ENCODE measurements at regions not wholly inside any gene's neighbourhood (a gene's known extent, or its start where the extent isn't known, plus 50 kb on each side); places are given as distances from the start of the nearest gene placed in this dataset.

DNA sequence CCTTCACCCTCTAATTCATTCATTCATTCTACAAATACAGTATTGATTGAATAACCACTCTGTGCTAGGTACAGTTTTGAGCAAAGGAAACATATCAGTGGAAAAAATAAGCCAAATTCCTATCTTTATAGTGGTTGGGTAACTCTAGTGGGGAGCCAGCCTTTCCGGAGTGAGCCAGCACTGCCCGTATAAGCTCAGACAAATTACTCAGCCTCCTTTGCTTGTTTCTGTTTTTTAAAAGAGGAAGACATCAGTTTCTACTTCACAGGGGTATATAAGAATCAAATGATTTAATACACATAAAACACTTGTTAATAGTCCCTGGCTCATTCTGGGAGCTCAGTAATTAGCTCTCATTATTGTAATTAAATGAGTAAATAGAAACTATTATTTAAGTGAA lies 238.2 kb upstream of the MAD2L1 start:
- no peak overlapping the region for H3K56ac ChIP-seq (ENCODE audit: insufficient read length, low read depth, low read length)
- no peak overlapping the region for H2BK15ac ChIP-seq (ENCODE audit: low read depth, low read length)
- no peak for DNase-seq
- no peak overlapping the region for H3K4me3 Mint-ChIP-seq
- no peaks in the 10 kb centered on the region for H3K27me3 ChIP-seq (ENCODE audit: insufficient read depth, low read length)
- H3K4me1 ChIP-seq (ENCODE audit: insufficient read depth, low read length) = no peaks in the 10 kb centered on the region
- H3K9me3 Mint-ChIP-seq = peaks cover 6 to 7% of the 10 kb centered on the region in 2 experiments; a peak in 2 of 5 replicates
- H3T11ph ChIP-seq (ENCODE audit: low read length) = no peak overlapping the region
- H3K4me1 Mint-ChIP-seq = peaks cover 0 to 6% of the 10 kb centered on the region in 2 experiments; a peak in 2 of 4 replicates
- no peak overlapping the region for H3K27ac Mint-ChIP-seq
- H4K91ac ChIP-seq (ENCODE audit: insufficient read length, low read depth, low read length) = no peak overlapping the region
- no peak overlapping the region for H2AK5ac ChIP-seq (ENCODE audit: insufficient read length, low read length)
- no peak overlapping the region for H3K14ac ChIP-seq (ENCODE audit: insufficient read depth, low read length)
- no peaks in the 10 kb centered on the region for H3K27me3 Mint-ChIP-seq (ENCODE audit: low read depth)
- no peak overlapping the region for H3K4me2 ChIP-seq (ENCODE audit: insufficient read depth, insufficient read length, low read length)
- H3K18ac ChIP-seq (ENCODE audit: insufficient read length, low read depth, low read length) = no peak overlapping the region
- TF ChIP-seq, protein P1, sequence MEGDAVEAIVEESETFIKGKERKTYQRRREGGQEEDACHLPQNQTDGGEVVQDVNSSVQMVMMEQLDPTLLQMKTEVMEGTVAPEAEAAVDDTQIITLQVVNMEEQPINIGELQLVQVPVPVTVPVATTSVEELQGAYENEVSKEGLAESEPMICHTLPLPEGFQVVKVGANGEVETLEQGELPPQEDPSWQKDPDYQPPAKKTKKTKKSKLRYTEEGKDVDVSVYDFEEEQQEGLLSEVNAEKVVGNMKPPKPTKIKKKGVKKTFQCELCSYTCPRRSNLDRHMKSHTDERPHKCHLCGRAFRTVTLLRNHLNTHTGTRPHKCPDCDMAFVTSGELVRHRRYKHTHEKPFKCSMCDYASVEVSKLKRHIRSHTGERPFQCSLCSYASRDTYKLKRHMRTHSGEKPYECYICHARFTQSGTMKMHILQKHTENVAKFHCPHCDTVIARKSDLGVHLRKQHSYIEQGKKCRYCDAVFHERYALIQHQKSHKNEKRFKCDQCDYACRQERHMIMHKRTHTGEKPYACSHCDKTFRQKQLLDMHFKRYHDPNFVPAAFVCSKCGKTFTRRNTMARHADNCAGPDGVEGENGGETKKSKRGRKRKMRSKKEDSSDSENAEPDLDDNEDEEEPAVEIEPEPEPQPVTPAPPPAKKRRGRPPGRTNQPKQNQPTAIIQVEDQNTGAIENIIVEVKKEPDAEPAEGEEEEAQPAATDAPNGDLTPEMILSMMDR (conservative IDR thresholded peaks at IDR 0.05) = no peak
- H3K9me3 ChIP-seq (ENCODE audit: control insufficient read depth, low read depth, low read length) = no peaks in the 10 kb centered on the region
- H2BK5ac ChIP-seq (ENCODE audit: insufficient read length, low read length) = no peak overlapping the region
- no peak overlapping the region for H3K9ac ChIP-seq (ENCODE audit: extremely low read depth, insufficient read length, low read length)
- no peak overlapping the region for H4K5ac ChIP-seq (ENCODE audit: insufficient read length, low read depth, low read length)
- no peak overlapping the region for H2BK120ac ChIP-seq (ENCODE audit: low read depth, low read length, poor library complexity, severe bottlenecking)
- H3K79me2 ChIP-seq (ENCODE audit: insufficient read depth, low read length) = no peaks in the 10 kb centered on the region
- no peak overlapping the region for H3K27ac ChIP-seq (ENCODE audit: insufficient read length, low read depth, low read length)
- no peak overlapping the region for H2BK20ac ChIP-seq (ENCODE audit: low read depth, low read length, poor library complexity, severe bottlenecking)
- H3K23ac ChIP-seq (ENCODE audit: insufficient read length, low read depth, low read length) = no peak overlapping the region
- whole genome bisulfite sequencing (ENCODE audit: extremely low coverage, insufficient read length, low lambda C conversion rate) = no CpG with 5 or more reads among the region's 2 CpGs
- H3K79me1 ChIP-seq (ENCODE audit: insufficient read depth, low read depth, low read length, poor library complexity, severe bottlenecking) = no peaks in the 10 kb centered on the region
- peaks cover 0 to 5% (median 3%) of the 10 kb centered on the region in 3 experiments; a peak in 2 of 7 replicates for H3K36me3 Mint-ChIP-seq (ENCODE audit: insufficient read depth in 1 of 3, low read depth in 3 of 3)
- no peak overlapping the region for H4K8ac ChIP-seq (replicated peaks; ENCODE audit: insufficient read length, low read depth, low read length)
- no peak overlapping the region for H2BK12ac ChIP-seq (ENCODE audit: insufficient read length, low read depth, low read length)
- no peak overlapping the region for H2AFZ ChIP-seq (ENCODE audit: low read length)
- no peaks in the 10 kb centered on the region for H3K23me2 ChIP-seq (ENCODE audit: insufficient read length, low read depth, low read length, poor library complexity, severe bottlenecking)
- H4K20me1 ChIP-seq (ENCODE audit: control insufficient read depth, insufficient read depth, insufficient read length) = no peaks in the 10 kb centered on the region
- H3K4ac ChIP-seq (ENCODE audit: low read depth, low read length) = no peak overlapping the region

All from H9 (cell line).